OCI-LY7 (cell line): ENCODE measurements at regions not wholly inside any gene's neighbourhood (a gene's known extent, or its start where the extent isn't known, plus 50 kb on each side); places are given as distances from the start of the nearest gene placed in this dataset.

Experiments
- CTCF ChIP-seq: fragments of 200-600 bp; sonication (generic); conservative IDR thresholded peaks from 2 replicates; pipeline ENCODE4 v1.5.1; 2014; ENCODE audit warnings: mild to moderate bottlenecking, antibody characterized with exemption, low read length, moderate library complexity, mixed read lengths
- EZH2phosphoT487 ChIP-seq: fragments of 200-600 bp; sonication (generic); IDR thresholded peaks from 2 replicates; pipeline ENCODE4 v1.6.1; 2018; ENCODE audit warnings: low read depth, borderline replicate concordance, mild to moderate bottlenecking, mixed run types, antibody characterized with exemption, low read length, moderate library complexity, mixed read lengths

GRCh38 chr5:52388349-52388748 lies 399.4 kb upstream of the ITGA1 start:
- TF ChIP-seq CTCF (no peak), EZH2phosphoT487 (no peak)
